Stimulated activated CD8-positive, alpha-beta memory T cell treated with anti-CD3 and anti-CD28 coated beads, Interleukin-4, amount 100 ng/mL, for 24 hours (primary cell): ENCODE measurements at regions not wholly inside any gene's neighbourhood (a gene's known extent, or its start where the extent isn't known, plus 50 kb on each side); places are given as distances from the start of the nearest gene placed in this dataset.

Source experiments
- DNase-seq: peaks from one replicate; pipeline ENCODE4 v3.0.0-alpha.2; 2020; ENCODE audit warnings: low read depth

GRCh38 chr2:144241801-144242200 is 278.1 kb downstream of the ZEB2 start:
- DNase-seq, result no peak

DNA sequence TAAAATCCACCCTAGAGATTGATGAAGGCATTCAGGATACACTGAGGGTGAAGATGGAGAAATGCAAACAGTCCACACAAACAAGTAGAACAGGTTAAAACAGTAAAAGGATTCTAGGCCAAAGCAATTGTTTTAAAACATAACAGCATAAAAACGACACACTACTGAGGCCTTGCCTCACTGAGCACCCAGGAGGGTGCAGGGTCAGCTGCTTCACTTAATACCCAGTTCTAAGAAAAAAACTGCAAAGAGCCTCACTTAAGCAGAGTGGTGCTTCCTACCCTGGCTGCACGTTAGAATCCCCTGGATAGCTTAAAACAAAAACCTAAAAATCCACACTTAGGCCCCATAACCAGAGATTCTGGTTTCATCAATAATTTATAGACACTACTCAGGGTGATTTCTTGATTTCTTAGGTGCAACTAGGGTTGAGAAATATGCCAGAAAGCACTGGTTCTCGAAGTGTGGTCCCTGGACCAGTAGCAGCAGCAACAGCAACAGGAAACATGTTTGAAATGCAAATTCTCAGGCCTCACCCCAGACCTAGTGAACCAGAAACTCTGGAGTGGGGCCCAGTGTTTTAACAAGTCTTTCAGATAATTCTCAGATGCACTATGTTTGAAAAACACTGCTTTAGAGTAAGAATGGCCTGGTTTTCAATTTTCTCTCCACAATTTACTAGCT is 279.1 kb downstream of the ZEB2 start:
- DNase-seq, result no peak

DNA sequence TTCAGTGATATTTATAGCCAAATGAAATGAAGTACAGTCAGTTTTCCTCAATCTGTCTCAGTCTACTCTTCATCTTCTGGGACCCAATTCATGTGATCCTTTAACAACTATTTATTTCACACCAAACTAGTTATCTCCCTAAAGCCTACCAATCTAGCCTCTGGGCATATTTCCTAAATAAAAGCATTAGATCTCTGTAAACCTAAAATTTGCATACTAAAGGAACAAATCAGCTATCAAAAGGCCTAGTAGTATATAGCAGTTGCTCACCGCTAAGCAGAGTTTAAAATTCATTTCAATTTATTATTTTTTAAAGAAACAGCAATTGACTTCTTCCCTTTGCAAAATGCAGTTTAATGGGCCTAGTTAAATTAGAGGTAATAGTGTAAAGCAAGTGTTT is 280.2 kb downstream of the ZEB2 start:
- no peak for DNase-seq

GRCh38 chr2:144239306-144239705 is 280.6 kb downstream of the ZEB2 start:
- DNase-seq, result no peak

- DNase-seq, result no peak
Observed at GRCh38 chr2:144237830-144238627, 281.9 kb downstream of the ZEB2 start.

GRCh38 chr2:144237108-144237507 is 282.8 kb downstream of the ZEB2 start:
- no peak for DNase-seq

- DNase-seq, result no peak
Observed at GRCh38 chr2:144235050-144235449, 284.9 kb downstream of the ZEB2 start.

DNA sequence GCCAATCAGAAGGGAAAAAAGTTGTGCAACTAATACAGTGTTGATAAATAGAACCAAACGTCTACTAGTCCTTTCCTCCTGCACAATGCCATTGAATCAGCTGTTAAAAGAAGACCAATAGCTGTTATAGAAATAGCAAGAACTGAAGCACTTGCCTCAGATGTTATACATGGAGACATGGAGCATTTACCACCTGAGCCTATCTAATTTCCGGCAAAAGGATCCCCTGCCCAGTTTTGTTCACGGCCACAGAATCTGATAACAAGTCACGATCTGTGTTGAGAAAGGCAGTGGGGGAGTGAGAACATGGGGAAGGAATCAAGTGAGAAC is 285.4 kb downstream of the ZEB2 start:
- no peak for DNase-seq

GRCh38 chr2:144233733-144234541 is 286.0 kb downstream of the ZEB2 start:
- DNase-seq, result no peak

DNA sequence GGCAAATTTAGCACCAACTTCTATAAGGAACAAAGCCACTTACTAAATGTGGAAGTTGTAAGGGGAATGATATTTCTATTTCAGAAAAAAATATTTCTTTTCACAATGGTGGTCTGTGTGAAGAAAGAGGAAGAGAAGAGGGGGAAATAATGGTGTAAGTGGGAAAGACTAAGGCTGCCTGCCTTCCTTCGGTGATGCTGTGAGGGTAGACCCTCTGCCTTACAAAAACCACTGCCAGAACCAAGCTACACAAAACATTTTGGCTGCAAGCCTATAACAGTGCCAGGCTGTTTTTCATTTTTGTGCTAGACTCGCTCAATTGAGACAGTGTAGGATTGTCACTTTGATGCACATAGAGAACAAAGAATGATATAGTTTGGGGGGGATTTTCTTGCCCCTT is 286.6 kb downstream of the ZEB2 start:
- DNase-seq, result no peak

- DNase-seq, result no peak
Observed at GRCh38 chr2:144230448-144231085, 289.4 kb downstream of the ZEB2 start.

DNA sequence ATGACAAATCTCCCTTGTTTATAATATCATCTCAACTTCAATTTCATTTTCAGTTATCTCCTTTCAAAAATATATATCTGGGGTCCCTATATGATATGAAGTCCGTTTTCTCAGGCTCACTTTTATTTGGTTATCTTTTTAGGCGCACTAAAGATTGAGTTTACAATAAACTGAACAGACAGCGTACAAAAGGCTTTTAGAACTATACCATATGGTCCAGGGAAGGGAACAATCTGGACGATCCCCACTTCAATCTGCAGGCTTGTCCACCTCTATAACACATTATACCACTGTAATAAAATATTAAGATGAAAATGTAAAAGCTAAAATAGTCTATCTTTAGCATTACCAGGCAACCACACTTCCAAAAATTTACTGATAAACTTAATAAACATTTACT is 289.9 kb downstream of the ZEB2 start:
- no peak for DNase-seq

- no peak for DNase-seq
Observed at GRCh38 chr2:144229296-144229695, 290.6 kb downstream of the ZEB2 start.

GRCh38 chr2:144227427-144228105 is 292.4 kb downstream of the ZEB2 start:
- DNase-seq, result no peak

DNA sequence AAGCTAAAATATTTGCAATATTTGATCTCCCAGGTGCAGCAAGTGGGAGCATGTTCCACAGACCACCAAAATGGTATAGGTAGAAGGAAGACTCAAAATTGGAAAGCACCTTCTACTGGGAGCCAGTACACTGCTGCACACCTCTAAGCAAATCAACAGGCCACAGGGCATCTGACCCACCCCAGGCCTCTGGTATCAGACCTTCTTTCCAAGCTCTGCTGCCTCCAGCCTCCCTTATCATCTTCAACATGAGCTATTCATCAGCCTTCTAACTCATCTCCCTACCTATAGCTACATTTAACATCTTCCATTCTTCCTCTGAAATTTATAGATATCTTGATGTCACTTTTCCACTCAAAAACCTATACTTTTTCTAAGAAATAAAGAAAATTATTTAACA is 294.8 kb downstream of the ZEB2 start:
- DNase-seq, result no peak

GRCh38 chr2:144224472-144224871 is 295.4 kb downstream of the ZEB2 start:
- no peak for DNase-seq

DNA sequence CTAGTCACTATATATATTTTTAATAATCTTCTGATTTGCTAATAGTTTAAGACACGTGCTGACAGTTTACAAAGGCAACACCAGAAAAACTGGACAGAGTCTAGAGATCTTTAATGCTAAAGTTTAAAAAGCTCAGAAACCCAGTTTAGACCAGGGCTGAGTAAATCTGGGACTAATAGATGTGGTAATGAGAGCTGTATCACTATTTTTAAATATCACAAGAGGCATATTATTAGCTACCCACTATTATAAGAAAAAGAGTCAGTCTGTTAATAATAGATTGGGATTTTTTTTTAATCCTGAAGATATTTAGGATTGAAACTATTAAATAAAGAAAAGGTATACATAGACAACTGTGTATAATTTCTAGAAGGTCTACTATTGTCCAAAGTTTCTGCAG is 299.9 kb downstream of the ZEB2 start:
- DNase-seq, result no peak

DNA sequence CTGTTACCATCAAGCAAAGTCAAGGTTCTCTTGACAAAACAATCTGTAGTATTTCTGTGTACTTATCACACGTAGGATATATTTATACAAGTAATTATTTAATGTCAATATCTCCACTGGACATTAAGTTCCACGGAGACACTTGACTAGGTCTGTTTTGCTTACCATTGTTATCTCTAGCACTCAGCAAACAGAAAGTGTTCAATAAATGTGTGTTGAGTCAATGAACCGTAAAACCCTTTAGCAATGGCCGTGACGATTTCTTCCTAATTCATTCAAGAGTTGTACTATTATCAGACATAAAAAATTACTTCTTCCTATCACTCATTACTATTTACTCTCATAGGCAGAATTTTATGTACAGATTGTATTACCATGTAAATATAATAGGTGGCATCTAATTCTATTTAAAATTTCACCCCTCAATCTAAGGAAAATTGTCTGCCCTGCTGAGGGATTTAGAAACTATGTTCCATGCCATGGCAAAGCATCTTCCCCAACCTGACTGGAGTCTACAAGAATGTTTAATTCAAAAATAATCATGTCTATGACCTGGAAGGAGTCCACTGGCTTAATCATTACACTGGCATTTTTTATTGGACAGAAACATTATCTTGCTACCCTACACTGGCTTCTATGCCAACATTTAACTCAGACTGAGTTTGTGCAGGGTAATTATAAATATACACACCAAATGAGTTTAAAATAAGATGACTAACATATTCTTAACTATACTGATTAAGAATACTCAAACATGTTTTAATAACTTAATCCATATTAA is 301.9 kb downstream of the ZEB2 start:
- DNase-seq, result no peak

- no peak for DNase-seq
Observed at GRCh38 chr2:144215701-144216675, 303.9 kb downstream of the ZEB2 start.

- no peak for DNase-seq
Observed at GRCh38 chr2:144215207-144215606, 304.7 kb downstream of the ZEB2 start.
